ENCODE measurements at regions not wholly inside any gene's neighbourhood (a gene's known extent, or its start where the extent isn't known, plus 50 kb on each side); places are given as distances from the start of the nearest gene placed in this dataset.

GRCh38 chr18:38602341-38602740 lies 1036.7 kb upstream of the CELF4 start:
- H3K4me2 ChIP-seq (ENCODE audit: insufficient read depth in 1 of 2, low read depth in 2 of 2, low read length in 2 of 2) = no peak overlapping the region
- H3K79me2 ChIP-seq (ENCODE audit: control insufficient read depth in 1 of 2, insufficient read depth in 2 of 2, low read length in 2 of 2) = no peaks in the 10 kb centered on the region
- no peak overlapping the region for H2BK5ac ChIP-seq (ENCODE audit: low read depth, low read length)
- no peak overlapping the region for H4K5ac ChIP-seq (ENCODE audit: insufficient read length, low read depth, low read length)
- no peak overlapping the region for H2BK15ac ChIP-seq (ENCODE audit: low read length)
- no peaks in the 10 kb centered on the region for H3K4me1 ChIP-seq (replicated peaks in 1 of 4; ENCODE audit: control insufficient read depth in 3 of 4, insufficient read depth in 4 of 4, low read length in 3 of 4)
- H3K4ac ChIP-seq (replicated peaks; ENCODE audit: insufficient read length, low read depth, low read length) = no peak overlapping the region
- no peak for TF ChIP-seq KDM5A (IDR thresholded peaks at IDR 0.05; ENCODE audit: low read length)
- no peak for TF ChIP-seq TAF7 (optimal IDR thresholded peaks at IDR 0.05; ENCODE audit: borderline replicate concordance, low read depth, low read length)
- no peak for TF ChIP-seq RBBP5 (IDR thresholded peaks at IDR 0.05; ENCODE audit: borderline replicate concordance, low read depth, low read length)
- no peak for TF ChIP-seq JUND (IDR thresholded peaks at IDR 0.05; ENCODE audit: low read length)
- TF ChIP-seq NANOG (IDR thresholded peaks at IDR 0.05; ENCODE audit: insufficient read depth, low read depth, low read length, poor library complexity, severe bottlenecking) = no peak
- TF ChIP-seq POLR2AphosphoS5 (IDR thresholded peaks at IDR 0.05; ENCODE audit: low read depth, low read length) = no peak
- no peak for TF ChIP-seq EP300 (IDR thresholded peaks at IDR 0.05; ENCODE audit: borderline replicate concordance in 1 of 2, low read depth in 2 of 2, low read length in 2 of 2)
- TF ChIP-seq PHF8 (conservative IDR thresholded peaks at IDR 0.05; ENCODE audit: low read depth, low read length) = no peak
- TF ChIP-seq SIRT6 (IDR thresholded peaks at IDR 0.05; ENCODE audit: low read length) = no peak
- no peak for TF ChIP-seq JUN (IDR thresholded peaks at IDR 0.05; ENCODE audit: low read depth, low read length)
- H2AK5ac ChIP-seq (ENCODE audit: low read depth, low read length) = no peak overlapping the region
- H3K27ac ChIP-seq (ENCODE audit: low read depth, low read length) = no peak overlapping the region
- H3K56ac ChIP-seq (replicated peaks; ENCODE audit: insufficient read length, low read depth, low read length) = no peak overlapping the region
- DNase-seq (ENCODE audit: low read depth in 1 of 2, low spot score in 2 of 2) (no peak), FAIRE-seq (no peak)
- no peaks in the 10 kb centered on the region for H3K27me3 ChIP-seq (replicated peaks in 1 of 4; ENCODE audit: control insufficient read depth in 3 of 4, extremely low read depth in 1 of 4, insufficient read depth in 3 of 4, low read length in 3 of 4)
- H3K9me3 ChIP-seq (ENCODE audit: insufficient read depth in 2 of 2, low read depth in 1 of 2, low read length in 1 of 2) = no peaks in the 10 kb centered on the region
- no peak overlapping the region for H2BK12ac ChIP-seq (ENCODE audit: low read depth, low read length)
- H3K36me3 ChIP-seq (ENCODE audit: control insufficient read depth in 2 of 4, insufficient read depth in 4 of 4, low read length in 3 of 4) = no peaks in the 10 kb centered on the region
- POLR2A ChIA-PET (ENCODE audit: partially characterized antibody) = interaction anchor here (0.7 kb wide), 1 partner anchor 39 kb away, joined by 4 read pairs; no protein-coding TSS in a partner anchor
- no peak overlapping the region for H3K4me3 ChIP-seq (ENCODE audit: extremely low read depth in 1 of 4, insufficient read depth in 2 of 4, low read depth in 3 of 4, low read length in 4 of 4)
- no peak overlapping the region for H2BK120ac ChIP-seq (replicated peaks; ENCODE audit: low read depth, low read length)
- H4K8ac ChIP-seq (ENCODE audit: extremely low read depth, insufficient read depth, low read length) = no peak overlapping the region
- H2AFZ ChIP-seq (ENCODE audit: low read length) = no peak overlapping the region
- H3K79me1 ChIP-seq (ENCODE audit: low read depth, low read length) = no peaks in the 10 kb centered on the region
- H3K14ac ChIP-seq (ENCODE audit: insufficient read length) = no peak overlapping the region
- no peak overlapping the region for H3K9ac ChIP-seq (replicated peaks in 1 of 4; ENCODE audit: extremely low read depth in 1 of 4, low read depth in 3 of 4, low read length in 3 of 4)
- no peak overlapping the region for H4K91ac ChIP-seq (replicated peaks; ENCODE audit: insufficient read length, low read length)
- no peaks in the 10 kb centered on the region for H3K23me2 ChIP-seq (ENCODE audit: low read depth, low read length)
- H4K20me1 ChIP-seq (replicated peaks in 1 of 2; ENCODE audit: control insufficient read depth in 1 of 2, insufficient read depth in 2 of 2, low read length in 2 of 2) = no peaks in the 10 kb centered on the region
- H3K18ac ChIP-seq (ENCODE audit: extremely low read depth, low read length) = no peak overlapping the region
- H2BK20ac ChIP-seq (ENCODE audit: low read length) = no peak overlapping the region
- CTCF ChIA-PET (ENCODE audit: partially characterized antibody) = no interaction called here
- H3K23ac ChIP-seq (ENCODE audit: insufficient read length) = no peak overlapping the region

Measured in H1 (cell line).